GDM1 (cell line): ENCODE measurements at regions not wholly inside any gene's neighbourhood (a gene's known extent, or its start where the extent isn't known, plus 50 kb on each side); places are given as distances from the start of the nearest gene placed in this dataset.

Experiments used
- DNase-seq: peaks from one replicate; lab custom pipeline; 2025; lab: John Stamatoyannopoulos, UW

DNA sequence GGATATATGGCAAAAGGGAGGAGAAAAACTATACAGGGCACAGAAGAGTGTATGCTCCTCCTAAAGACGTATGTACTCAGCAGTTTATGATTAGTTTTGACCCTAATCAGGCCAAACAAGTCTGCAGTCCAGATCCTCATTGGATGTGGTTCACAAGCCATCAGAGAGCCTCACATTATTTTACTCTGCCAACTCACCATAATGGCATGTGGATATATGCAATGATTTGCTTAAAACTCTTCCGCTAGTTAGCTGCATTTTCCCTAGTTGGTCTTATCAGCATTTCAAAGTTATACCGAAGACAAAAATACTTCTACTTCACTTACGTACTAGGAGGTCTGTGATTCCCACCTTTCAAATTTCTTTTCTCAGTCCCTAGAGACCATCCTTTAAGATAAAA lies 198.4 kb downstream of the CMPK2 start:
- DNase-seq: no peak

- no peak for DNase-seq
These were observed 193.8 kb downstream of the CMPK2 start for GRCh38 chr2:6671913-6672312.

DNA sequence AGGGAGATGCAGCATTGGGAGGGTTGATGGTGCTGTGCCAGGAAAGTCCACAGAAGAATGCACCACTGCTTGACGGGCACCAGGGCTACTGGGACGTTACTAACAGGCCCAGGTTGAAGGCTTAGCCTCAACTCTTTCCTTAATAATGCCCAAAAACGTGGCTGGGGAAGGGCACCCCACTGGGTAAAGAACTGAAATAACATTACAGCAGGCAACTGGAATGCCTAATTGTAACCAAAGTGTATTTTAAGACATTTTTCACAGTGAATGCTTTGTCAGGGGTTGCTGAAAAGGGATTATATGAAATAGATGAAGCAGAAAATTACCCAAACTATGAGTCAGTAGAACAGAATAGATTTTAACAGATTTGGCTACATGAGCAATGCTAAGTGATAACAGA lies 191.3 kb downstream of the CMPK2 start:
- DNase-seq: no peak

- no peak for DNase-seq
These were observed 189.9 kb downstream of the CMPK2 start for GRCh38 chr2:6675791-6676190.

GRCh38 chr2:6676241-6676640 lies 189.5 kb downstream of the CMPK2 start:
- no peak for DNase-seq

DNA sequence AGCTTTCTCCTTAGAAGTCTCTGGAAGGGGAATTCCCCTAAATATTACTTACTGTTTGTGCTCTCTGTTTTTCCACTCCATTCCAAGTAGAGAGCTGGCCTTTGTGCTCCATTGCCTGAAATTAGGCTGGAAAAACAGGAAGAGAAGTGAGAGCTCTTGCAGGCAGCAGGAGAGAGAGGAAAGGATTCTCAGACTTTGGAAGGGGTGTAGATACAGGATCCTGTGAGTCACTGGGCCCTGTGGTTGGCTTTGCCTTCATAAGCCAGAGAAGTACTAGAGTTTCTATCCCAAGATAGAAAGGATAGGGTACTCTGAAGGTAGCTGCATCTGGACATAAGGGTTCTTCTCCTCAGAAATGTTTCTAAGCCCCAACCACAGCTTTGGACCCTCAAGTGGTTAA lies 188.9 kb downstream of the CMPK2 start:
- no peak for DNase-seq

DNA sequence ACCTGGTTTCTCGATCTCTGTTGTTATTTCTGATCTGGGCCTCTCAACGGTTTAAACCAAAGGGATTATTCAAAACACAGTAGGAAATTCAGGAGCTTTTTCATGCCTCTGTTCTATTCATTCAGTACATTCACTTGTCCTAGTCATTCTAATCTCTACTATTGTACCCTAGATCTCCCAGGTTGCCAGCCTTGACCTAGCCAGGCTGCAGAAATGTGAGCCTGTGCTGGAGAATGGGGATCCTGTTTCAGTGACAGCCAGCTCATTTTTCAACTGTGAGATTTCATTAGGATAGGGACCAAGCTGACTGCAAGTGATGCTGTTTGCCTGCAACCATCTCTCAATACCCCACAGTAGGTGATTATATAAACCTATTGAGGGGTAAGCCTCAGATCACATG lies 186.2 kb downstream of the CMPK2 start:
- no peak for DNase-seq

DNA sequence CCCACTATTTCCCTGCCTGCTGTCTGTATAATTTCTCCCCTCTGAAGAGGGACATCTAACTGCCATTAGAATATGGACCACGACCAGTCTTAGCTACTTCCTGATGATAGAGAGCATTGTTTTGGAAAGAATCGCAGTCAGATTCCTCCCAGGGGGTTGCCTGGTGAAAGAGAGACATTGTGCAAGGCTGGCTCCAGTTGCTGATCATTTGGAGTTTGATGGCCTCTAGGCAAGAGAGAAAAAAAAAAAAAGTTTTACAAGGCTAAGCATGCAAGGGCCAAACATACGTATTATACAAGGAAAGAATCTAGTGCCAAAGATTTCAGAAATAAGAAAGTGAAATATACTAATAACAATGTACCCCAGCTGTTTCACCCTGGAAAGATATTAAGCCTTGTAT lies 182.2 kb downstream of the CMPK2 start:
- DNase-seq: no peak

- no peak for DNase-seq
These were observed 180.3 kb downstream of the CMPK2 start for GRCh38 chr2:6685447-6685846.

DNA sequence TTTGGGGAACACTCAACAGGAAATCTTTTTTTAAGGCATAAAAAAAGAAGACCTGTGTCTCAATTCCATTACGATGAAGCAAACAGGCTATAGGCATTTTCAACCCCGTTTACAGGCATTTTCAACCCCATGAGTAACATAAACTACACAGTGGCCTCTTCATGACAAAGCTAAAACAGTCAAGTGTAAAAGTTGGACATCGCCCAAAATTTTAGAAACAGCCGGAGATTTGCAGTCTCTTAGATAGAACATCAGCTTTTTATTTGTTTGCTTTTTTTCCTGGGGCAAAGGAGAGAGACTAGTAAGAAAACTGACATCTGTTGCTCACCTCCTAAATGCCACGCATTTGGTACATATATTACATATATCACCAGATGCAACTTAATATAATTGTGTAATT lies 173.7 kb downstream of the CMPK2 start:
- no peak for DNase-seq

- no peak for DNase-seq
These were observed 172.9 kb downstream of the CMPK2 start for GRCh38 chr2:6692819-6693218.

- no peak for DNase-seq
These were observed 171.2 kb downstream of the CMPK2 start for GRCh38 chr2:6694555-6694954.

GRCh38 chr2:6700335-6700734 lies 165.4 kb downstream of the CMPK2 start:
- DNase-seq: no peak

DNA sequence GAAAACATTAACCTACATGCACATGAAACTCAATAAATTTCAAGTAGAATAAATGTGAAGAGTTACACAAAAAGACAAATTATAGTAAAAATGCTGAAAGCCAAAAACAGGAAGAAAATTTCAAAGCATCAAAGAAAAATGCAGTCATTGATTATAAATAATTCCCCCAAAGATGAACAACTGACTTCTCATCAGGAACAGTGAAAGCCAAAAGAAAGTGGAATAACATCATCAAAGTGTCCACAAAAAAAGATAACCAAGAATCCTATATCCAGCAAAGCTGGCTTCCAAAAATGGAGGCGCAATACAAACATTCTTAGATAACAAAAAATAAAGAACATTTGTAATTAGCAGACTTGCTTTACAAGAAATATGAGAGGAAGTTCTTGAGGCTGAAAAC lies 161.6 kb downstream of the CMPK2 start:
- DNase-seq: no peak

DNA sequence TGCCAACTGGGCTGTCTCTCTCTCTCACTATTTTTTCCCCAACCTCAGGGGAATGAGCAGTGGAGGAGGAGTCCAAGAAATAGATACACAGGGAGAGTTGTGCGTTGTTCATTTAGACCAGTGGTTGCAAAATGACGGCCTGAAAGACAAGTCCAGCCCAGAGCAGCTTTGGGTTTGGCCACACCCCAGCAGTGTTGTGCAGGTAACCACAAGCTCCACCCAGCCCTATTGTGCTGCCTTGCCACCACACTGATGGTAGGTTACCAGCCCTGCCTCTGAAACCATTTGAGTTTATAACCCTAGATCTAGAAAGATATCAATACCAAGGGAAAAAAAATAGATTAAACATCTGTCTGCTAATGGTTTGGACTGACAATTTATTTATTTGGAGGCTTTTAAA lies 144.3 kb downstream of the CMPK2 start:
- DNase-seq: no peak

DNA sequence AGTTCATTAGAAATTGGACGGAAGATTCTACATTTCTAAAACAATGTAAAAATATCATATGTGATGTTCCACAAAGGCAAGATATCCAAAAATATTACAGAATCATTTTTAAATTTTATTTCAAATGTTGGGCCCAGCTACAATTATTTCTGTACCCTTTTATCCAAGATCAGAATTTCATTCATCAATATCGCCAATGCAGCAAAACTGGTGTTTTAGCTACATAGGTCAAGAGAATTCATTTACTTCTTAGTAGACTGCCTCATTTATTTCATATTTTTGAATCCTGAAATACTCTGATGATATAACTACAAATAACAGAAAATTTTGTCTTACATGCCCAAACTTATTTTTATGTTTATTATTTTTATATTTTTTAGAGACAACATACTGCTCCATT lies 143.1 kb downstream of the CMPK2 start:
- no peak for DNase-seq

DNA sequence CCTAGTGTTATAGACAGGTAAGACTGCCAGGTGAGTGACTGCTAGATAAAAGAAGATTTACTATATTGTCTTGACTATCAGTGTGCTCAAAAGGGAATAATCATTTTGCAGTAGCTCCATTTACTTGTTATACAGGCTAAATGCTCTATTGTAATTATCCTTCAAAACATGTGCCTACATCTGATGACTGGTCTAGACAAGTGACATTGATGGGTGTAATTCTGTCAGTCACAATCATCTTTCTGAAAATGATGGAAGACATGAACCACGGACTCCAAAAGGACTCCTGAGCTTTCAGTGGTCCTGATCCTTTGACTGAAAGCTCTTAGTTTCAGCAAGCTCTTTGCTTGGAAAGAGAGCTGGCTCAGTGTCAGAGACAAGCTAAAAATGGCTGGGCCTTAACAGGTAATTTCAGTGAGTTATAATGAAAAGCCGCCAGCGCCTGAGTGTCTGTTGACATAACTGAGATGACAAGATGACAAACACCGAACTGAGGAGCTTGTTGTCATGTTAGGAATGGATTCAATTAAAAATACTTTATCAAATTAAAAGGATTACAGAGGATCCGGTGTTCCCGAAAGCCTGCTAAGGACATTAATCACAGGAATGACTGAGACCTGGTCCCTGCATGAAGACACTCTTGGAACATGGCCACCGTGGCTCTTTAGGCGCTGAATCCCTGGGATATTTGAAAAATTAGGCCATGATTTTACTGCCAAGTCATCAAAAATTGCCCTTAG lies 141.7 kb downstream of the CMPK2 start:
- DNase-seq: no peak

- DNase-seq: no peak
These were observed 141.0 kb downstream of the CMPK2 start for GRCh38 chr2:6724605-6725140.

- no peak for DNase-seq
These were observed 137.6 kb downstream of the CMPK2 start for GRCh38 chr2:6728156-6728555.

GRCh38 chr2:6730003-6730402 lies 135.7 kb downstream of the CMPK2 start:
- no peak for DNase-seq

DNA sequence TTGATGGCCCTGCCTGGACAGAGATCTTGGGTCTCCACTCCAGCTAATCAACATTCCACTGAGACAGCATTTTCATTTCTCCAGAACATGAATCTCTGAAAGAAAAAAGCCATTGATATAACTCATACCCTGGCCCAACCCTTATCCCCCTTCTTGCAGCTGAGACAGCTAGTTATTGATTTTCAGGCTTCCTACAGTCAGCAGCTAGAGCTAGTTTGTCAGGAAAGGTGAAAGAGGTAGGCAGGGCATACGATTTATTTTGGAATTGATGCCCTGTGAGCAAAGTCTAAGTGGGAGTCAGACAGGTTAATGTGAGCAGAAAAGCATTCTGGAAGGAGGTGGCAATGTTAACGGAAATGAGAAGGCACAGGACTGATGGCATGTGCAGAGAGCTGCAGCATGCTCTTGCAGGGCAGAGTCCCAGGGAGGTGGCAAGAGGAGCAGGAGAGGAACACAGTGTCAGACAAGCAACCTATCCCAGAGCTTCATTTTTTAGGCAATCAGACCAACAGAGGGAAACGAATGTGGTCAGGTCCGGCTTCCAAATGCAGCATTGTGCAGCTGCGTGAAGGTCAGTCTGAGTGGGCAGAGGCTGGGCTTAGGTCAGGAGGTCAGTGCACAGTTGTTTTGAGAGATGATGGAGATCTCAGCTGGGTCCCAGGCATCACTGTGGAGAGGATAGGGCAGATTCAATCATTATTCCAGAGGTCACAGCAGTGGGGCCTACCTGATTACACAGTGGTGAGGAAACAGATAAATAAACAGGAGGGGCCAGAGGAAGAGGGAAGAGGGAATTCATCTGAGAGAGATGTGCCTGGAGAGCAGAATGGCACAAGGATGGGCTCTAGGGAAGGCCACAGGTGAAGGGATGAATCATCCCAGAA lies 134.8 kb downstream of the CMPK2 start:
- DNase-seq: no peak

GRCh38 chr2:6739547-6739946 lies 126.2 kb downstream of the CMPK2 start:
- DNase-seq: no peak

DNA sequence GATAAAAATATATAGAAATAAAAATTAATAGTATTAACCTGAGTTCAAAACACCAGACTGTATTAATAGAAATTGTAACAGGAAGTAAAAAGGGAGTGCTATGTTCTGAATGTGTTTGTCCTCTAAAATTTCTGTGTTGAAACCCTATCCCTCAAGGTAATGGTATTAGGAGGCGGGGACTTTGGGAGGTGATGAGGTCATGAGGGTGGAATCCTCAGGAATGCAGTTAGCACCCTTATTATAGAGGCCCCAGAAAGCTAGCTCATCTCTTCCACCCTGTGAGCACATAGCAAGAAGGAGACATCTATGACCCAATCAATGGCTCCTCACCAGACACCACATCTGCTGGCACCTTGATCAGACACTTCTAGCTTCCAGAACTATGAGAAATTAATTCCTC lies 124.5 kb downstream of the CMPK2 start:
- DNase-seq: no peak
